Activated T-cell treated with anti-CD3 and anti-CD28 coated beads, Interleukin-2, amount 50 U/mL, for 72 hours (primary cell): ENCODE measurements at regions not wholly inside any gene's neighbourhood (a gene's known extent, or its start where the extent isn't known, plus 50 kb on each side); places are given as distances from the start of the nearest gene placed in this dataset.

Experiments used
- ATAC-seq, 2 donors: fragments of 150-1000 bp; cut with Tn5 transposase; replicated peaks in 1 of 2; 2 replicates each; pipeline ENCODE4 v1.10.0; 2021; ENCODE audit warnings: moderate library complexity in 2 of 2, mild to moderate bottlenecking in 1 of 2
- DNase-seq, 2 donors: peaks; one replicate each; pipeline ENCODE4 v3.0.0; 2021 to 2022; ENCODE audit warnings: mixed read lengths in 1 of 2
- H3K27ac Mint-ChIP-seq: one replicate; pipeline ENCODE4 v1.8.0; 2022; ENCODE audit warnings: mild to moderate bottlenecking, moderate library complexity, mixed read lengths
- H3K27me3 Mint-ChIP-seq: one replicate; pipeline ENCODE4 v1.8.0; 2022; ENCODE audit warnings: low read depth, mixed read lengths
- H3K36me3 Mint-ChIP-seq, 2 donors: one replicate each; pipeline ENCODE4 v1.8.0; 2022; ENCODE audit warnings: mixed read lengths in 2 of 2, mild to moderate bottlenecking in 1 of 2; ENCODE audit not compliant: insufficient read depth in 2 of 2
- H3K4me1 Mint-ChIP-seq: one replicate; pipeline ENCODE4 v1.8.0; 2022; ENCODE audit warnings: low read depth, mixed read lengths
- H3K4me3 Mint-ChIP-seq, 2 donors: one replicate each; pipeline ENCODE4 v1.8.0; 2022; ENCODE audit warnings: mild to moderate bottlenecking in 2 of 2, mixed read lengths in 2 of 2, moderate library complexity in 2 of 2
- H3K9me3 Mint-ChIP-seq, 2 donors: one replicate each; pipeline ENCODE4 v1.8.0; 2022; ENCODE audit warnings: mixed read lengths in 2 of 2

- H3K27me3 Mint-ChIP-seq: no peaks in the 10 kb centered on the region
- H3K4me3 Mint-ChIP-seq: no peak overlapping the region
- H3K36me3 Mint-ChIP-seq: no peaks in the 10 kb centered on the region
- no peaks in the 10 kb centered on the region for H3K4me1 Mint-ChIP-seq
- ATAC-seq (no peak), DNase-seq (no peak)
- no peak overlapping the region for H3K27ac Mint-ChIP-seq
- H3K9me3 Mint-ChIP-seq: peaks cover 7 to 11% of the 10 kb centered on the region in 2 donors
Measured at GRCh38 chr18:43539862-43540261, 262.6 kb upstream of the SYT4 start.

DNA sequence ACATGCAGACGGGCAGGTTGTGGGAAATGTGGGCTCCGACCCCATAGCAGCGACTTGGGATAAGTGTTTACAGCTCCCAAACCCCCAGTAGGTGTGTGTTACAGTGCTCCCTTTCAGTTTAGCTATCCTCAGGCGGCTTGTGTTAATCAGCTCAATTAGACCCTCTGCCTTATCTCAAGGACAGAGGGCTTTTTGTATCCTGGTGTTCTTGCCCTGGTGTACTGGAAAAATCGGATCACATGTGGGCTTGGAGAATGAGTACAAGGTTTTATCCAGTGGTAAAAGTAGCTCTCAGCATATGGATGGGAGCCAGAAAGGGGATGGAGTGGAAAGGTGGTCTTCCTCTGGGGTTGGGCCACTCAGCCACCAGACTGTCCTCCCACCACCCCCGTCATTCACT lies 264.7 kb upstream of the SYT4 start:
- H3K27ac Mint-ChIP-seq: no peak overlapping the region
- ATAC-seq: no peak
- no peaks in the 10 kb centered on the region for H3K4me1 Mint-ChIP-seq
- H3K36me3 Mint-ChIP-seq: no peaks in the 10 kb centered on the region
- H3K27me3 Mint-ChIP-seq: no peaks in the 10 kb centered on the region
- no peak overlapping the region for H3K4me3 Mint-ChIP-seq
- no peak for DNase-seq
- H3K9me3 Mint-ChIP-seq: peaks cover 4% of the 10 kb centered on the region in 2 donors

DNA sequence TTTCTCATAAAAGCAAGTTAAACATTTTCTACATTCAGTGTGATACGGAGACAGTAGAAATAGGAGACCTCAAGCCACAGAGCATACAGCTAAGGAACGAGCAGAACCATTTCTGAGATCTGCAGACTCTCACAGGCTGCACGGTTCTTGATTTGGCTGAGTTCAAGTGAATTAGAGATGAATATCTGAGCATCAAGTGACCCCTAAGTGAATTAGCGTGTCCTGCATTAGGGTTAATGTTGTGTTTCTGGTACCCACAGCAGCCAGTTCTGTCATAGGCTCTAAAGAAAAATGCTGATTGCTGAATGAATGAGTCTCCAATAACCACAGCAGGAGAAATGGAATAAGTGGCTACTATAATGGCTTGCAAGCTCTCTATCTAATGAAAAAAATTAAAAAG lies 265.9 kb upstream of the SYT4 start:
- peaks cover 3 to 4% of the 10 kb centered on the region in 2 donors for H3K9me3 Mint-ChIP-seq
- no peaks in the 10 kb centered on the region for H3K27me3 Mint-ChIP-seq
- DNase-seq: no peak
- no peak for ATAC-seq
- H3K4me1 Mint-ChIP-seq: no peaks in the 10 kb centered on the region
- H3K4me3 Mint-ChIP-seq: no peak overlapping the region
- no peak overlapping the region for H3K27ac Mint-ChIP-seq
- H3K36me3 Mint-ChIP-seq: no peaks in the 10 kb centered on the region

GRCh38 chr18:43547456-43547855 lies 270.2 kb upstream of the SYT4 start:
- Mint-ChIP-seq H3K4me1 (no peaks in the 10 kb centered on the region), H3K9me3 (peaks cover 2 to 14% of the 10 kb centered on the region in 2 donors), H3K27me3 (no peaks in the 10 kb centered on the region), H3K4me3 (no peak overlapping the region), H3K36me3 (no peaks in the 10 kb centered on the region), H3K27ac (no peak overlapping the region)
- ATAC-seq (no peak), DNase-seq (no peak)

GRCh38 chr18:43559507-43559906 lies 282.2 kb upstream of the SYT4 start:
- Mint-ChIP-seq H3K9me3 (peaks cover 2 to 6% of the 10 kb centered on the region in 2 donors), H3K4me3 (no peak overlapping the region), H3K27ac (no peak overlapping the region), H3K27me3 (no peaks in the 10 kb centered on the region), H3K36me3 (peaks cover 2 to 3% of the 10 kb centered on the region in 2 donors), H3K4me1 (no peaks in the 10 kb centered on the region)
- no peak for DNase-seq
- no peak for ATAC-seq

GRCh38 chr18:43563780-43564179 lies 286.5 kb upstream of the SYT4 start:
- no peaks in the 10 kb centered on the region for H3K4me1 Mint-ChIP-seq
- H3K27me3 Mint-ChIP-seq: no peaks in the 10 kb centered on the region
- H3K4me3 Mint-ChIP-seq: no peak overlapping the region
- ATAC-seq: peak in 1 of 2 donors; percentile 39
- peak in 1 of 2 donors; percentile 1 for DNase-seq
- no peak overlapping the region for H3K27ac Mint-ChIP-seq
- peaks cover 0 to 1% of the 10 kb centered on the region in 2 donors for H3K9me3 Mint-ChIP-seq
- no peaks in the 10 kb centered on the region for H3K36me3 Mint-ChIP-seq

DNA sequence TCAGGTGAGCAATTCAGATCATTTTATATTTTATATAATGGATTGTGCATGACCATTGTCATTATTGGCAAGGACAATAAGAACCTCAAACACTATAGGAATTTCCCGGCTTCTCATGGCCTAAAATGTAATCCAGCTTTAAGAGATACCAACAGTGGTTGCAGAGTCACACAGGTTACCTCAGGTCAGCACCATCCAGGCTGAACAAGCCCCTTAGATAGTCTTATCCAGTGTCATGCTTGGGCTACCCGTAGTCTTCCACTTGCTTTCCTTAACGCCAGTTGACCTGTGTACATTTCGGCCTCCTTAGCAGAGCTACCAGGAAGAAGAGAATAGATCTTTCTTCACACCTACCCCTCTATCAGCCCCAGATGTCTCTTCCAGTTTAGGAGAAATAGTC lies 293.3 kb upstream of the SYT4 start:
- Mint-ChIP-seq H3K4me1 (no peaks in the 10 kb centered on the region), H3K27ac (no peak overlapping the region)

GRCh38 chr18:43571078-43571689 lies 293.9 kb upstream of the SYT4 start:
- H3K27ac Mint-ChIP-seq: no peak overlapping the region
- no peaks in the 10 kb centered on the region for H3K27me3 Mint-ChIP-seq
- no peak overlapping the region for H3K4me3 Mint-ChIP-seq
- no peaks in the 10 kb centered on the region for H3K9me3 Mint-ChIP-seq
- DNase-seq: peak in 1 of 2 donors; percentile 25
- no peak for ATAC-seq
- H3K4me1 Mint-ChIP-seq: no peaks in the 10 kb centered on the region
- H3K36me3 Mint-ChIP-seq: no peaks in the 10 kb centered on the region

More for the DNA sequence above, 293.3 kb upstream of the SYT4 start:
- no peak for DNase-seq
- H3K9me3 Mint-ChIP-seq: peaks cover 0 to 1% of the 10 kb centered on the region in 2 donors
- no peaks in the 10 kb centered on the region for H3K36me3 Mint-ChIP-seq
- no peaks in the 10 kb centered on the region for H3K27me3 Mint-ChIP-seq
- ATAC-seq: no peak
- no peak overlapping the region for H3K4me3 Mint-ChIP-seq

- no peak for ATAC-seq
- Mint-ChIP-seq H3K27me3 (no peaks in the 10 kb centered on the region), H3K4me1 (no peaks in the 10 kb centered on the region), H3K27ac (no peak overlapping the region), H3K36me3 (no peaks in the 10 kb centered on the region), H3K4me3 (no peak overlapping the region), H3K9me3 (no peaks in the 10 kb centered on the region)
- DNase-seq: no peak
Measured at GRCh38 chr18:43572163-43572562, 294.9 kb upstream of the SYT4 start.

GRCh38 chr18:43574974-43575373 lies 297.7 kb upstream of the SYT4 start:
- Mint-ChIP-seq H3K36me3 (no peaks in the 10 kb centered on the region), H3K4me1 (no peaks in the 10 kb centered on the region), H3K9me3 (no peaks in the 10 kb centered on the region), H3K4me3 (no peak overlapping the region), H3K27ac (no peak overlapping the region), H3K27me3 (no peaks in the 10 kb centered on the region)
- ATAC-seq: no peak
- DNase-seq: no peak

DNA sequence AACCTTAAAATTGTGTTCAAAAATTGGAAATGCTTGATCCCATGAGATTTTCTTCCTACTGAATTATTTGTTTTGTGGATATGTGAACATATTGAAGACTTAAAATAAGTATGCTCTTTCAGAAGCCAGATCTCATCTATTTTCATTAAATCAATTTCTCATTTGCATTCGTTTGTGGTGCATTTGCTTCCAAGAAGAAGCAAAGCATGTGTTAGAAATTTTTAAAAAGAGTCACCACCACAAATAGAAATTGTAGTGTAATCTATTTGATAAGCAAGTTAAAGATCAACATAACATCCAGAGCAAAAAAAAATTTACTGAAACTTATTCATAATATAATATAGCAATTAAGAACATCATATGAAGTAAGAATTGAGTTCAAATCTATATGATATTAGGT lies 300.9 kb upstream of the SYT4 start:
- no peaks in the 10 kb centered on the region for H3K9me3 Mint-ChIP-seq
- no peaks in the 10 kb centered on the region for H3K27me3 Mint-ChIP-seq
- H3K27ac Mint-ChIP-seq: no peak overlapping the region
- no peaks in the 10 kb centered on the region for H3K4me1 Mint-ChIP-seq
- DNase-seq (no peak), ATAC-seq (no peak)
- no peaks in the 10 kb centered on the region for H3K36me3 Mint-ChIP-seq
- H3K4me3 Mint-ChIP-seq: no peak overlapping the region

- ATAC-seq: no peak
- H3K27me3 Mint-ChIP-seq: no peaks in the 10 kb centered on the region
- DNase-seq: no peak
Measured at GRCh38 chr18:43578706-43579105, 301.4 kb upstream of the SYT4 start.

GRCh38 chr18:43581936-43582519 lies 304.7 kb upstream of the SYT4 start:
- no peak overlapping the region for H3K27ac Mint-ChIP-seq
- H3K36me3 Mint-ChIP-seq: no peaks in the 10 kb centered on the region
- no peak overlapping the region for H3K4me3 Mint-ChIP-seq
- H3K9me3 Mint-ChIP-seq: no peaks in the 10 kb centered on the region
- no peak for DNase-seq
- no peaks in the 10 kb centered on the region for H3K4me1 Mint-ChIP-seq
- no peaks in the 10 kb centered on the region for H3K27me3 Mint-ChIP-seq
- ATAC-seq: no peak

More at GRCh38 chr18:43578706-43579105, 301.4 kb upstream of the SYT4 start:
- Mint-ChIP-seq H3K36me3 (no peaks in the 10 kb centered on the region), H3K4me1 (no peaks in the 10 kb centered on the region), H3K4me3 (no peak overlapping the region), H3K27ac (no peak overlapping the region), H3K9me3 (no peaks in the 10 kb centered on the region)

DNA sequence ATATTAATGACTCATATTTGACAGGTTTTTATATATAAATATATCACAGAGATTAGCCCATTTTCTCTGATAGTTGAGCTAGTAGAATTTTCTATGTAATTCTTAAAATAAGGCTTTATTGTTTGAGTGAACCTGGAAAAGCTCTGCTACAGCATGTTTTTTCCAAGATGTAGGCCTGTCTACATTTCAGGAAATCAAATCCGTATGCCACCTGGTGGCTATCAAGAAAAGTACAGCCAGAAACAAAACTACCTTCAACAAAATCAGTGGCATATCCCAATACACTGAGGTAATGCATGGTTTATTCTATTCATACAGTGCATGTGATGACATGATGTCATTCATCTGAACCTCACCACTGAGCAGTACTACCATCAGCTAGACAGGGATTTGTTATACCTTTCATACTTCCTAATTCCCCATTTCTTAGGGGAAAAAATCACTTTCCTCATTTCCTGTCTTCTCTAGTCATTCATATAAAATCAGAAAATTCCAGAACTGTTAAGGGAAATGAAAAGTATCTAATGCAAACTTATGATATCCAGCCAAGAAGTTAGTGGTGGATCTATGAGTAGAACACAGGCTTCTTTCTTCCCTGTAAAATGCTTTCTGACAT lies 310.4 kb upstream of the SYT4 start:
- Mint-ChIP-seq H3K9me3 (no peaks in the 10 kb centered on the region), H3K27me3 (no peaks in the 10 kb centered on the region), H3K4me3 (no peak overlapping the region), H3K4me1 (no peaks in the 10 kb centered on the region), H3K27ac (no peak overlapping the region), H3K36me3 (no peaks in the 10 kb centered on the region)
- ATAC-seq: peak; percentile 15 to 25
- no peak for DNase-seq
